Liver (tissue), 8 donors: ENCODE measurements at regions not wholly inside any gene's neighbourhood (a gene's known extent, or its start where the extent isn't known, plus 50 kb on each side); places are given as distances from the start of the nearest gene placed in this dataset.

Experiments used
- DNase-seq: peaks from one replicate; pipeline ENCODE4 v3.0.0-alpha.2; 2017; ENCODE audit warnings: low spot score
- H3K27ac ChIP-seq, 2 donors: one replicate each; pipeline ENCODE4 v1.7.0; 2013; ENCODE audit warnings: inconsistent platforms in 2 of 2, low read length in 2 of 2, control low read depth in 1 of 2, low read depth in 1 of 2, mild to moderate bottlenecking in 1 of 2
- H3K27me3 ChIP-seq, 4 donors: one replicate each; pipeline versions ENCODE4 v1.6.1 to v1.7.0; 2013; ENCODE audit warnings: low read length in 3 of 4, inconsistent platforms in 1 of 4, mild to moderate bottlenecking in 1 of 4, moderate library complexity in 1 of 4; ENCODE audit not compliant: control insufficient read depth in 4 of 4, insufficient read depth in 4 of 4
- H3K36me3 ChIP-seq, 4 donors: one replicate each; pipeline versions ENCODE4 v1.6.1 to v1.7.0; 2013; ENCODE audit warnings: low read length in 3 of 4, mild to moderate bottlenecking in 3 of 4, low read depth in 1 of 4, moderate library complexity in 1 of 4; ENCODE audit not compliant: control insufficient read depth in 4 of 4, insufficient read depth in 3 of 4
- H3K4me1 ChIP-seq, 4 donors: one replicate each; pipeline versions ENCODE4 v1.6.1 to v1.7.0; 2013; ENCODE audit warnings: low read length in 3 of 4, mild to moderate bottlenecking in 3 of 4, moderate library complexity in 1 of 4; ENCODE audit not compliant: control insufficient read depth in 4 of 4, insufficient read depth in 4 of 4
- H3K4me3 ChIP-seq, 3 donors: one replicate each; pipeline versions ENCODE4 v1.6.1 to v1.7.0; 2013; ENCODE audit warnings: low read length in 3 of 3, control low read depth in 1 of 3, low read depth in 1 of 3, mild to moderate bottlenecking in 1 of 3
- H3K9ac ChIP-seq, 2 donors: one replicate each; pipeline ENCODE4 v1.7.0; 2013; ENCODE audit warnings: low read length in 2 of 2, mild to moderate bottlenecking in 2 of 2, moderate library complexity in 2 of 2, control low read depth in 1 of 2, low read depth in 1 of 2
- H3K9me3 ChIP-seq, 4 donors: one replicate each; pipeline versions ENCODE4 v1.6.1 to v1.7.0; 2013; ENCODE audit warnings: low read length in 3 of 4; ENCODE audit not compliant: control insufficient read depth in 4 of 4
- CTCF ChIP-seq: fragments of 150-350 bp; IDR thresholded peaks from 2 replicates; pipeline ENCODE4 v1.5.1; 2017; ENCODE audit warnings: improper control_type of control experiment, low read depth, low read length; ENCODE audit not compliant: missing input control
- EGR1 ChIP-seq, 2 donors: IDR thresholded peaks; 2 replicates each; pipeline ENCODE4 v1.6.1; 2016 to 2018; ENCODE audit warnings: antibody characterized with exemption in 2 of 2, low read depth in 2 of 2
- FOXA1 ChIP-seq: IDR thresholded peaks from 2 replicates; pipeline ENCODE4 v1.6.1; 2016; ENCODE audit warnings: antibody characterized with exemption
- FOXA2 ChIP-seq: IDR thresholded peaks from 2 replicates; pipeline ENCODE4 v1.6.1; 2016; ENCODE audit warnings: antibody characterized with exemption
- GABPA ChIP-seq, 2 donors: IDR thresholded peaks in 1 of 2; conservative IDR thresholded peaks in 1 of 2; 2 replicates each; pipeline ENCODE4 v1.6.1; 2016; ENCODE audit warnings: antibody characterized with exemption in 2 of 2, mild to moderate bottlenecking in 1 of 2, moderate library complexity in 1 of 2
- HNF4A ChIP-seq, 2 donors: conservative IDR thresholded peaks; 2 replicates each; pipeline ENCODE4 v1.6.1; 2016; ENCODE audit warnings: antibody characterized with exemption in 2 of 2, mild to moderate bottlenecking in 2 of 2
- HNF4G ChIP-seq: IDR thresholded peaks from 2 replicates; pipeline ENCODE4 v1.6.1; 2016; ENCODE audit warnings: antibody characterized with exemption
- JUND ChIP-seq, 2 donors: IDR thresholded peaks; 2 replicates each; pipeline ENCODE4 v1.6.1; 2016; ENCODE audit warnings: antibody characterized with exemption in 2 of 2
- NR2F2 ChIP-seq: IDR thresholded peaks from 2 replicates; pipeline ENCODE4 v1.6.1; 2016; ENCODE audit warnings: antibody characterized with exemption
- RAD21 ChIP-seq, 2 donors: IDR thresholded peaks; 2 replicates each; pipeline ENCODE4 v1.6.1; 2016; ENCODE audit warnings: antibody characterized with exemption in 2 of 2, mild to moderate bottlenecking in 2 of 2
- REST ChIP-seq: IDR thresholded peaks from 2 replicates; pipeline ENCODE4 v1.6.1; 2016; ENCODE audit warnings: antibody characterized with exemption, mild to moderate bottlenecking
- RXRA ChIP-seq, 2 donors: IDR thresholded peaks; 2 replicates each; pipeline ENCODE4 v1.6.1; 2017 to 2018; ENCODE audit warnings: antibody characterized with exemption in 2 of 2, mild to moderate bottlenecking in 1 of 2
- SP1 ChIP-seq: IDR thresholded peaks from 2 replicates; pipeline ENCODE4 v1.6.1; 2018; ENCODE audit warnings: antibody characterized with exemption, mild to moderate bottlenecking
- TAF1 ChIP-seq: conservative IDR thresholded peaks from 2 replicates; pipeline ENCODE4 v1.6.1; 2016; ENCODE audit warnings: antibody characterized with exemption, mild to moderate bottlenecking
- YY1 ChIP-seq: IDR thresholded peaks from 2 replicates; pipeline ENCODE4 v1.6.1; 2016; ENCODE audit warnings: antibody characterized with exemption, mild to moderate bottlenecking
- ZBTB33 ChIP-seq: IDR thresholded peaks from 2 replicates; pipeline ENCODE4 v1.6.1; 2016; ENCODE audit warnings: antibody characterized with exemption
- WGBS: extraction: QIAGEN DNeasy Blood & Tissue Kit; methylation state at CpG from one replicate; pipeline ENCODE4 v1.1.7; 2013; 5-methylcytosine and 5-hydroxymethylcytosine counted together
- TF ChIP-seq, protein P1 (sequence below): IDR thresholded peaks from 2 replicates; pipeline ENCODE4 v1.6.1; 2016; ENCODE audit warnings: antibody characterized with exemption
- TF ChIP-seq, protein P2 (sequence below): IDR thresholded peaks from 2 replicates; pipeline ENCODE4 v1.6.1; 2016; ENCODE audit warnings: antibody characterized with exemption
- donor health status: healthy.
- donor health status: healthy.
- donor health status: healthy.
- donor health status: healthy.
- donor health status: healthy.

- 53% methylated on average over 1 of the region's 1 CpG for WGBS
- no peak overlapping the region for H3K27ac ChIP-seq
- DNase-seq, result no peak
- H3K9me3 ChIP-seq, result no peaks in the 10 kb centered on the region
- TF ChIP-seq REST (no peak), HNF4A (conservative IDR thresholded peaks at IDR 0.05) (no peak), FOXA1 (no peak), ZBTB33 (no peak), FOXA2 (no peak), CTCF (no peak), RAD21 (IDR thresholded peaks at IDR 0.05) (no peak), TAF1 (no peak), NR2F2 (no peak), GABPA (IDR thresholded peaks at IDR 0.05 in 1 of 2, conservative IDR thresholded peaks at IDR 0.05 in 1 of 2) (no peak), EGR1 (IDR thresholded peaks at IDR 0.05; ENCODE audit: low read depth in 2 of 2) (no peak), HNF4G (no peak), RXRA (IDR thresholded peaks at IDR 0.05) (no peak), YY1 (no peak), SP1 (no peak), JUND (IDR thresholded peaks at IDR 0.05) (no peak)
- TF ChIP-seq, protein P1, sequence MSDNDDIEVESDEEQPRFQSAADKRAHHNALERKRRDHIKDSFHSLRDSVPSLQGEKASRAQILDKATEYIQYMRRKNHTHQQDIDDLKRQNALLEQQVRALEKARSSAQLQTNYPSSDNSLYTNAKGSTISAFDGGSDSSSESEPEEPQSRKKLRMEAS, result no peak
- TF ChIP-seq, protein P2, sequence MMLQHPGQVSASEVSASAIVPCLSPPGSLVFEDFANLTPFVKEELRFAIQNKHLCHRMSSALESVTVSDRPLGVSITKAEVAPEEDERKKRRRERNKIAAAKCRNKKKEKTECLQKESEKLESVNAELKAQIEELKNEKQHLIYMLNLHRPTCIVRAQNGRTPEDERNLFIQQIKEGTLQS, result no peak
- H3K9ac ChIP-seq, result no peak overlapping the region
- peaks cover 4 to 25% (median 10%) of the 10 kb centered on the region in 4 donors for H3K4me1 ChIP-seq
- H3K36me3 ChIP-seq, result no peaks in the 10 kb centered on the region
- H3K27me3 ChIP-seq, result no peaks in the 10 kb centered on the region
- no peak overlapping the region for H3K4me3 ChIP-seq
These were observed 191.1 kb upstream of the CTAGE1 start for GRCh38 chr18:22608847-22609246.
